DMS53 treated with DMSO at 0.1 percent for 48 hours (cell line): ENCODE measurements at regions not wholly inside any gene's neighbourhood (a gene's known extent, or its start where the extent isn't known, plus 50 kb on each side); places are given as distances from the start of the nearest gene placed in this dataset.
"Not testable (repeated sequence)": the region's sequence is repeated elsewhere in the genome, so short reads cannot be mapped to it uniquely, and the experiment has no call there.

ENCODE experiments used
- DNase-seq: peaks from one replicate; lab custom pipeline; 2025; ENCODE audit not compliant: unreplicated experiment; lab: John Stamatoyannopoulos, UW

DNA sequence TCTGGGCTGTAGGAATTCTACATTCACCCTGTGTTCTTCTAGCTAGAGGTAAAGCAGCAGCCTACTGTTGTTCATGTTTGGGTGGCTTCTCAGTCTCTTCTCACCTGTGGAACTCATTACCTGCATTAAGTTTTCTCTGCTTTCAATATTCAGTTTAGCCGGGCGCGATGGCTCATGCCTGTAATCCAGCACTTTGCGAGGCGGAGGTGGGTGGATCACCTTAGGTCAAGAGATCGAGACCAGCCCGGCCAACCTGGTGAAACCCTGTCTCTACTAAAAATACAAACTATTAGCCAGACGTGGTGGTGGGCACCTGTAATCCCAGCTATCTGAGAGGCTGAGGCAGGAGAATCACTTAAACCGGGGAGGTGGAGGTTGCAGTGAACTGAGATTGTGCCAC is 139.8 kb upstream of the UBE2E3 start:
- DNase-seq: no peak

DNA sequence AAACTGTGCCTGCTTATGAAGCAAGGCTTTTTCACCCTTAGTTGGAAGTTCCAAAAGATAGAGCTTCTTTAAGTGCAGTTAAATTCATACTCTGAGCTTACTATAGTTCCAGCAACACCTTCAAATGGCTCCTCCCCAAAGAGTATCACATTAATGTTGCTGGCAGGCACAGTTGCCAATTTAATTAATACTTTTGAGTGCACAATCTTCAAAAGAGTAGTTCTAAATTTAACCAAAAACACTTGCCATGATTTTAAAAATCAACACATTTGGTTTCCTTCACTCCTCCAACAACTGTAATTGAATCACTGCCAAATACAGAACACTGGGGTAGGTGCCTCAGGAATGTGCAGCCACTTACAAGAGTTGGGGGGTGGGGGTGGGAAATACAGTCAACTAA is 150.6 kb upstream of the UBE2E3 start:
- no peak for DNase-seq

DNA sequence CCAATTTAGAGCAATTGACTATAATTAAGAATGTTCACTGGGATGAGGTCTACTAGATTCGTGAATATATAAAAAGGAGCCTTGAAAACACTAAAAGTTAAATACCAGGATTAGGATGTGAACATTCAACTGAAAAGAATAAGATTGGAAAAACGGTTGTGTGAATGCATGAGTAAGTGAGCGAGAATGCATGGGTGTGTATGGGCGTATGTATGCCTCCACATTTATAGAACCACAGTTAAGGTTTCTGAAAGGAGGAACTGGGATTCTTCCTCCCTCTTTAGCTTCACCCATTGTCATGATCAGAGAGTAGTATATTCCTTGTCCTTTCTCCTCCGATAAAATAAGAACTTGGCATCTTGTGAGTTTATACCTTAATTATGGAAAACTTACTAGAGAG is 151.1 kb upstream of the UBE2E3 start:
- no peak for DNase-seq

DNA sequence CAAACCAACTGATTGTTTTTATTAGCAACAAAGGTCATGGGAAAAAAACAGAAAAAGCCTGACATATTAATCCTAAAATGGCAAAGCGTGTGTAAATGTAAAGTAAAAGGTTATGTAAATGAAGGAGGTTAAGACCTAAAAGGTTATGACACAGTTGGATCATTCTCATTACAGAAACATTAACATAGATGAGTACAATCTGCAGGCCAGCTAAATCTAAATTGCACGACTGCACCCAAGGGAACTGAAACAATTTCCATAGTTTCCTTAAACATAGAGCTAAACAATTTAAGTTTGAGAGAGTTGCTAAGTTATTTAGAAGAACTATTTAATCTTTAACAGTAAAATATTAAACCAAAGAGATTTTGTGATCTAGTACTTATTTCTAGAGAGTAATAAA is 151.6 kb upstream of the UBE2E3 start:
- no peak for DNase-seq

DNA sequence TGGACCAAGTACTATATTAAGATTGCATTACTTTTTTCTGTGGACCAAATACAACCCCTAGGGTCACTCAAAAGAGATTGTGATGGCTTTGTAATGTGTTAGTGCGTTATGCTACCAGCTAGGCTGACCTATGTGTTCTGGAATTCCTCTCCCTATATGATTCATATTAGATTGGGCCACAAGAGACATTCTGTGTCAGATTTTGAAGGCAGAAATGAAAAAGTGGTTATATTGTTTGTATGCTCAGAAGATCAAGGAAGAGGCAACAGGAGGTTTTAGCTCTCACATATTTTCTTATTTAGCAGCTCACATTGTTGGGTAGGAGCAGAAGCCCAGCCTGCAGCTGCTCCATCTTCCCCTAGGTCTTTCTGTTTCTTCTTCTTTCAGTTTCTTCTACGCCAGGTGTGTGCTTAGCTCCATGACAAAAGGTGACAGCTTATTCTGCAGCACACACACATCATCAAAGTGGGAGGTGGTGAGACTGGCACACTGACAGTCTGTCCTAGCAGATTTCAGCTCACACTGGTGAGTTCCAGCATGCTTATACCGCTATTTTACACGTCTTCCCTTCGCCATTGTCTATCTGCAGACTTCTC is 156.8 kb upstream of the UBE2E3 start:
- DNase-seq: no peak

DNA sequence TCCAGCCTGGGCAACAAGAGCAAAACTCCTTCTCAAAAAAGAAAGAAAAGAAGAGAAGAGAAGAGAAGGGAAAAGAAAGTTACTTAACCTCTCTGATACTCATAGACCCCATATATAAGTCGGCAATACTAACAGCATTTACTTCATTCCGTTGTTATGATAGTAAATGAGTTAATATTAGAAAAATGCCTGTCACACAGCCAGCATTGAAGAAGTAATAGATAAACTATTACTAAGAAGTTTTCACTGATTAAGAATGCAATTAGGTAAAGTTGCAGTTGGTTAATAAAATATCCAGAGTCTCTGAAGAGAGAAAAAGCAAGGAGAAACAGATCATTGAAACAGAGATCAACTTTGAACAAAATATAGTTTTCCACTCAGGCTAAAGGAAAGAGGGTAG is 161.3 kb upstream of the UBE2E3 start:
- no peak for DNase-seq

DNA sequence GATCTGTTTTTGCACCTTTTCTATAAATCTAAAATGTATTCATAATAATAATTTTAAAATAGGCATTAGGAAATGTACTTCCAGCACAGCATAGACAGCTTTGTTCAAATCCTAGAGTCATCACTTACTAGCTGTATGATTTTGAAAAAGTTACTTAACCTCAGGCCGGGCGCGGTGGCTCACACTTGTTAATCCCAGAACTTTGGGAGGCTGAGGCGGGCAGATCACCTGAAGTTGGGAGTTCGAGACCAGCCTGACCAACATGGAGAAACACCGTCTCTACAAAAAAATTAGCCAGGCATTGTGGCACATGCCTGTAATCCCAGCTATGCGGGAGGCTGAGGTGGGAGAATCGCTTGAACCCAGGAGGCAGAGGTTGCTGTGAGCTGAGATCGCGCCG is 161.7 kb upstream of the UBE2E3 start:
- DNase-seq: not testable (repeated sequence)

DNA sequence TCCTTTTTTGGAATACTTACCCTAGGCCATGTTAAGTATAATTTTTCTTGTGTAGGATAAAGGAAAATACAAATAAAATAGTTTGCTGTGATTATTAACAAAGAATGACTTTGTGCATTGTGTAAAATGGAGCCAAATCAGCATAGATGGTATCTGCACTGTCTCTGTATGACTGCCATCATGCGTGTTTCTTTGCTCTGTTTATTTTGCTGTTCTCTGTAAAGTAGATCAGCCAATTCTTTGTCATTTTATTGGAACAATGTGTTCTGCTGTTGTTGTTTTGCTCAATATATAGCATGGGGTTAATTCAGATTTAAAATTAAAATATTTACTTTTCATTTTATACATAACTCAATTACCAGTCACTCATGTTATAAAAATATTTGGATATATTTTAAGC is 181.3 kb upstream of the UBE2E3 start:
- no peak for DNase-seq

DNA sequence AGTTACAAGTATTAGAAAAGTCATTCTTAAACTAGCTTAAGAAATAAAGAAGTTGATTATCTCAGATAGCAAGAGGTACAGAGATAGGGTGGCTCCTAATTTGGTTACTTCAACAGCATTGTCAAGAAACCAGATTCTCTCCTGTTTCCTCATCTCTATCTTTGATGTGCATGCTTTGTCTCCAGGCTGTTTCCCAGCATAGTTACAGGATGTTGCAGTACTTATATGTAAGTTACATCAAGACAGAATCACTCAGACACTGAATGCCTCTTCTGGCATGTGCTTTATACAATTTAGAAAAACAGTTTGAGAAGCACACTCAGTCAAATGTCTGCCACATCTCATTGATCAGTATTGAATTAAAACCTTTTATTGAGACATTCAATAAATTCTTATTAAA is 189.5 kb upstream of the UBE2E3 start:
- no peak for DNase-seq

DNA sequence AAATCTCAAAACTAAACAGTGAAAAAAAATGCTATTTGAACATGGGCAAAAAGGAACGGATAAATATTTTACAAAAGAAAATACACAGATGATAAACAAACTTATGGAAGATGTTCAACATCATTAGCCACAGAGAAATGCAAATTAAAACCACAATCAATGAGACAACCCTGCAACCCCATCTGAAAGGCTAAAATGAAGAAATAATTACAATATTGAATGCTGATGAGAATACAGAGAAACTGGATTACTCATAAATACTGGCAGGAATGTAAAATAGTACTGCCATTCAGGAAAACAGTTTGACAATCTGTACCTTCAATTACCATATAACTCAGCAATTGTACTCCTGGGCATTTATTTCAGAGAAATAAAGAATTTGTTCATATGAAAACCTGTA is 193.1 kb upstream of the UBE2E3 start:
- no peak for DNase-seq

DNA sequence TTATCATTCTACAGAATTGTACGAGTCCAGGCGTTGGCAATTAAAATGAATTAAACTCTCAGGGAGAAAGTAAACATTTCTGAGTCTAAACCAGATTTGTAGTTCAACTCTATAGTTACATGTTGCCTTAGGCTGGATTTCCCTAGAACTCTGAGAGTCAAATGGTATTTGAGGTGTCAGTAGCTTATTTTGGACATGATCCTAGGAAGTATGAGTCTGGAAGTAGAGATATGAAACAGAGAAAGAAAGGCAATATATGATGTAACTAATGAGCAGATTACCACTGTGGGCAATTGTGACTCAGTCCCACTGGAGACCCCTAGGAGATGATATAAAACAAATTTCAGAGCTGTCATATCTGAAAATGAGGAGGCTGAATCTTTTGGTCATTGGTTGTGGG is 199.1 kb upstream of the UBE2E3 start:
- no peak for DNase-seq

DNA sequence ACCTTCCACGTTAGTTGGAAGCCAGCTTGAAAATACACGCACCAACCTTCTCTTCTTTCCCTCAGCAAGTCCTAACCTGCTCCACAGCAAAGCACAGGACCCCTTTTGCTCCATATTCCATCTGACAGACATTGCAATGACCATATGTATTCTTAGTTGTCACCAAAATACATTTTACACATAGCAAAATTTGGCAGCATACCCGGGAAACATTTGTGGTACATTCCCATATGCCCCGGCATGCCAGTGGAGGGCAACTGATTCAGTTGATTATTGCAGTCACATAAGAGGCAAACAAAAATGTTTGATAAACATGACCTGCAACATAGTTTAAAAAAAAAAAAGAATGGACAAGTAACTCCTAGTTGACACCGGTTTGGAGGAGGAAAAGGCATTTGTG is 202.1 kb upstream of the UBE2E3 start:
- no peak for DNase-seq

DNA sequence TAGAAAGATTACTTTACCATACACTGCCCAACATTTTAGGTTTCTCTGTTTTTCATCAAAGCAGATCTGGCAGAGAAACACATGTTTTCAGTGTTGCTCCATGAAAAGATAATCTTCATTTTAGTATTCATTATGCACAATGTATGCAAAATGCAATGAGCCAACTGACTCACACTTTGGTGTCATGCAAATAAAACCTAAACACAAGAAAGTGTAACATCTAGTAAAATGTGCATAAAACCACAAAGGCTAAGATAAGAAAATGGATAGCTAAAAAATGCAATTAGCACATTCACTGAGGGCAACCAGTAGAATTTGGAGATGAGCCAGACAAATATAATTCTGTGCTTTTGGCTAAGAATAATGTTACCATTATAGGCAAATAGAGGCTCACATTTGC is 203.5 kb upstream of the UBE2E3 start:
- DNase-seq: no peak

DNA sequence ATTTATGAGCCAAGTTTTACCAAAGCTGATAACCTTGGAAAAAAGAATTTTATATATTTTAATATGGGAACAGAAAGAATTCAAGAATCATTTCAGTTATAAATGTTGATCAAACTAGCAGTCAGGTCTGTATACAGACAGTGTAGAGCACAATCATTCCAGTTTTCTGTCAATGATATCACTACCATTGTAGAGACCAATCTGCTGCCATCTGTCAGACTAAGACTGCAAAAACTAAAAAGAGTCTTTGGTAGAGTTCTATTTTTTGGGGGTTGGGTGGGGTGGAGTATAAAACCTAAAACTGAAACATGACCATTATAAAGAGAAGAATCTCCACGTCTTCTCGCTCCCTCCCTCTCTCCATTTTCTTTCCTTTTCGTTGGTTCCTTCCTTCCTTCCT is 204.7 kb upstream of the UBE2E3 start:
- DNase-seq: no peak

DNA sequence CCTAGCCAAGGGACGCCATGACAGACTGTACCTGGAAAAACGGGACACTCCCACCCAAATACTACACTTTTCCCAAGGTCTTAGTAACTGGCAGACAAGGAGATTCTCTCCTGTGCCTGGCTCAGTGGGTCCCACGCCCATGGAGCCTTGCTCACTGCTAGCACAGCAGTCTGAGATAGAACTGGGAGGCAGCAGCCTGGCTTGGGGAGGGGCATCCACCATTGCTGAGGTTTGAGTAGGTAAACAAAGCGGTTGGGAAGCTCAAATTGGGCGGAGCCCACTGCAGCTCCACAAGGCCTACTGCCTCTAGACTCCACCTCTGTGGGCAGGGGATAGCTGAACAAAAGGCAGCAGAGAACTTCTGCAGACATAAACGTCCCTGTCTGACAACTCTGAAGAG is 215.1 kb upstream of the UBE2E3 start:
- DNase-seq: not testable (repeated sequence)

DNA sequence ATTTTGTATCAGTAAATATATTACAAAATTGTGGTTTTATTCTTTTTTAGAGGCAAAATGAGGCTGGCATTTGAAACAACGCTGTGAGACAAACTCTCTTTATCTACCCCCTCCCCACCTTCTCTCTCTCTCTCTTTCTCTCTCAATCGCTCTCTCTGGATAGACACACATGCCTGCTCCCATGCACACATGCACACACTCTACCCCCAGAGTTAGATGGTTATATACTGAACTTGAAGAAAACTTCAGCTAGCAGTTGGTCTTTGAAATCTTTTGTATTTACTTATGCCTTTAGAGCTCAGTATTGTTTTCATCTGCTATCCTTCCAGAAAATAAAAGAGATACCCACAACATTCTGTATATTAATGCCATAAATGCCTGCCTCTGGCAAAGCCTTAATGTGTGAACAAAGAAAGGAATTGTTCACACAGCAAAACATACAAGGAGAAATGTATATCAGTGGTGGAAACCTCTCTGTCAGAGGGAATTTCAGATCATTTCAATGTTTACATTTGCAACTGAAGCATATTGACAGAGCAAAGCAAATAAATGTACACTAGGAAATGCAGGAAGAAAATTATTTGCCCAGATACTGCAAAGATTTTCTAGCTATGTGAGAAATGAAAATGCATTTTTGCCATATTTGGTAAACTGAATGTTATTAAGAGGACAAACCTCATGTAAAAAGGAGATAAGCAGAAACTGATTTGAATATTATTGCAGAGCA is 217.0 kb upstream of the UBE2E3 start:
- DNase-seq: peak; percentile 97

DNA sequence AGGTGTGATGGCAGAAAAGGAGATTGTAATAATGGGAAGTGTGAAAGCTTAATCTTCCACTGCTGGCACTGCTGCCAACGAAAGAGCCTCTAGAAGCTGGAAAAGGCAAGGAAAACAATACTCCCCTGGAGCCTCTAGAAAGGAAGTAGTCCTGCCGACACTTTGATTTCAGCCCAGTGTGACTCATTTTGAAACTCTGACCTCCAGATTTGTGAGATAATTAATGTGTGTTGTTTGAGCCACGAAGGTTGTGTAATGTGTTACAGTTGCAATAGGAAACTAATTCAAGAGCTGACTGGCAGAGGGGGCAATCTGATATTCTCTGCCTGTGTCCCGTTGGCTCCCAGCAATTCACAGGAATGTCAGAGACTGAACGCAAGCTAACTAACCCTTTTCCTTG is 219.2 kb upstream of the UBE2E3 start:
- DNase-seq: no peak

DNA sequence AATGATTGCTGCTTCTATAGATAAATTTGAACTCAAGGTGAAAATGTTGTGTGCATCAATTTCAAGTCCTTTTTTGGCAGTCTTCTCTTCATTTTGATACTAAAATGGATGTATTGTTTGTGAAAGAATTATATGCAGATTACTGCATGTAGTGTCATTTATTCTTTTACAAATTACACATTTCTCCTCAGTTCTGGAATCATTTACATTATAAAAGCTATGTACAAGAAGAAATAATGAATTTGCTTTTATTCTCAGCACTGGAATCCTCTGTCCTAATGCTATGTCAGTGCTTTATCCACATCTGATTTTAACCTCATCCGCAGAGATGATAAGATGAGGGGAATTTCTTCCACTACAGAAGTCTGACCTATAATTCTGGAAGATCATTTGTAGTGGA is 220.8 kb upstream of the UBE2E3 start:
- DNase-seq: no peak

DNA sequence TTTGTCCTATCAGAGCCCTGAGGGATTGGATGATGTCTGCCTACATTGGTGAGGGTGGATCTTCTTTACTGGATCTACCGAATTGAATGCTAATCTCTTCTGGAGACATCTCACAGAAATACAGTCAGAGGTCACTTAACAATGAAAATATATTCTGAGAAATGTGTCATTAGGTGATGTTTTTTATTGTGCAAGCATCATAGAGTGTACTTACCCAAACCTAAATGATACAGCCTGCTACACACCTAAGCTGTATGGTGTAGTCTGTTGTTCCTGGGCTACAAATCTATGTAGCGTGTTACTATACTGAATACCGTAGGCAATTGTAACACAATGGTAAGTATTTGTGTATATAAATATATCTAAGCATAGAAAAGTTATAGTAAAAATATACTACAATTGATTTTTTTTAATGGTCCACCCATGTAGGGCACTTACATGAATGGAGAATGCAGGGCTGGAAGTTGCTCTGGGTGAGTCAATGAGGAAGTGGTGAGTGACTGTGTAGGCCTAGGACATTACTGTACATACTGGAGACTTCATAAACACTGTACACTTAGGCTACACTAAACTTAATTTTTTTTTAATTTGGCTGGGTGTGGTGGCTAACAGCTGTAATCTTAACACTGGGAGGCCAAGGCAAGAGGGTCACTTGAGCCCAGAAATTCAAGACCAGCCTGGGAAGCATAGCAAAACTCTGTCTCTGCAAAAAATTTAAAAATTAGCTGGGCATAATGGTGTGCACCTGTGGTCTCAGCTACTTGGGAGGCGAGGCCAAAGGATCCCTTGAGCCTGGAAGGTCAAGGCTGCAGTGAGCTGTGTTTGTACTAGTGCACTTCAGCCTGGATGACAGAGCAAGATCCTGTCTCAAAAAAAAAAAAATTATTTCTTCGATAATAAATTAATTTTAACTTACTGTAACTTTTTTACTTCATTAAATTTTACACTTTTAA is 226.3 kb upstream of the UBE2E3 start:
- no peak for DNase-seq

DNA sequence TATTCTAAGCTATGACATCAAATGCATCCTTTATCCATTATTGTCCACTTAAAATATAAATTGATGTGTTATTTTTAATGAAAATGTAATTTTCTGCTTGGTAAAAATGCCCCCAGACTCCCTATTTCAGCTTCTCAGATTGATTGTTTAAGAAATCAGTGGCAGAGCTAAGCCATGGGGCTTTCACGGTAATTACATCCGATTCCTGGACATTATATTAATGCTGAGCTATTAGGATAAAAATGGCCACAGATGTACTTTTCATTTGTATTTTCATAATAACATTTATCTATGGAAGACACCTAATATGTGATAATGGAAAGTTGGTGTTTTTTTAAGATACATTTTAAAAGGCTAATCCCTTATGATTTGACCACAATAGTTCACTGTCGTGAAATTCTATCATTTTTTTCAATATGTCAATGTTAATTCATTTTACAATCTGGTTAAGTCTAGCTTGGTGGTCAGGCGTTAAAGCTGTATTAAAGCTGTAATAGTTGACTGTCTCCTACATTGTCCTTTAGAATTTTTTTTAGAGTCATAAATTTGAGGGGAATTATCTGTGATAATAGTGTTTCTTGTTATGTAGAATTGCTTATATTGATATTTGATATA is 229.0 kb upstream of the UBE2E3 start:
- DNase-seq: no peak

DNA sequence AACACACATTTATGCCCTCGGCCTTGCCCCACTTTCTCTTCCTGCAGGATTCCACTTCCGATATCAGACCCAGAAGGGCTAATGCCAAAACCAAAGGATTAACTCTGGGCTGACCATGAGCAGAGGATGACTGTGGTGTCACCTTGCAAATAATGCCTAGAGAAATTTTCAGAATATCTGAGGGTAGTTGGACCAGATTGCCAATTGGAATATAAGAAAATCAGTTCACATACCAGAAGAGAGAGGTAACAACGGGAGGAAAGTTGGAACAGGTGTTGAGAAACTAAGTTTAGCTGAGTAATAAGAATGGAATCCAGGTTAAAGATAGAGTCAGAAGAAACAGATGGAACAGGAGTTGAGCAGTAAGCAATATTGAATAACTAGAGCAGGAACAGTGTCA is 232.7 kb upstream of the UBE2E3 start:
- no peak for DNase-seq

DNA sequence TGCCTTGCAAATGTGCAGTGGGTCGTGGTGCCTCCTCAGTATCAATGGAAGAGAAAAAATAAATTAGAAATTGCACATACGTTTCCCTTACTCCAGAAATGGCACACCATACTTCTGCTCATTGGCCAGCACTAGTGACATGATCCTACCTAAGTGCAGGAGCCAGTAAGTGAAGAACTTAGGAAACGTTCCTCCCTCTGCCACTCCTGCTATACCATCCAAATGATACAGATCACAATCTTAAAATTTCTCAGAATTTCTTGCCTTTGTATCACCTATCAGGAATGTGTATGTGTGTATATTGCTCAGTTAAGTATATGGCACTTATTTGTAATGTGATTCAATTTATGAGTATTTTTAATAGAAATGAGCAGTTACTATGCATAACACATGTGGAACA is 237.0 kb upstream of the UBE2E3 start:
- no peak for DNase-seq
